ENCODE measurements at regions not wholly inside any gene's neighbourhood (a gene's known extent, or its start where the extent isn't known, plus 50 kb on each side); places are given as distances from the start of the nearest gene placed in this dataset.
"Not testable (repeated sequence)": the region's sequence is repeated elsewhere in the genome, so short reads cannot be mapped to it uniquely, and the experiment has no call there.

DNA sequence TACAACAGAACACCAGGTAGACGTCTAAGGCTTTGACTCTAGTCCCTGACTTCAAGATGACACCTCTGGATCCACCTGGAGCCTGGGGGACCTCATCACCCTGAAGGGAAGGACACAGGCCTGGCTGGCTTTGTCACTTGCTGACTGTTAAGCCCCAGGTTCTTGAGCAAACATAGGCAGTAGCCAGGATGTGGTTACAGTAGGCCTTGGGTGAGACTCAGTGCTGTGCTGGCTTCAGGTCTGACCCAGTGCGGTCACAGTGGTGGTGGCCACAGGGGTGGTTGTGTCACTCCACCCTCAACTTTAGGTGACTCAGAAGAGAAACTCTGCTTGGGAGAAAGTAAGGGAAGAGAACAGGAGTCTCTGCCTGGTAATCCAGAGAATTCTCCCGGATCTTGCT lies 497.8 kb downstream of the UQCRFS1 start:
- H3K27me3 ChIP-seq (ENCODE audit: control insufficient read depth in 1 of 2, insufficient read depth in 2 of 2, low read length in 2 of 2) = no peaks in the 10 kb centered on the region
- H3K9me3 ChIP-seq (ENCODE audit: low read length) = no peaks in the 10 kb centered on the region
- H3K4me1 ChIP-seq (ENCODE audit: insufficient read depth, low read length) = no peaks in the 10 kb centered on the region
- no peaks in the 10 kb centered on the region for H3K36me3 ChIP-seq (ENCODE audit: insufficient read depth, low read length)
- no peak overlapping the region for H3K4me3 ChIP-seq (ENCODE audit: low read depth in 1 of 2, low read length in 2 of 2)
- H3K27ac ChIP-seq (ENCODE audit: low read depth, low read length) = no peak overlapping the region
- H3K9ac ChIP-seq (ENCODE audit: low read length) = no peak overlapping the region

DNA sequence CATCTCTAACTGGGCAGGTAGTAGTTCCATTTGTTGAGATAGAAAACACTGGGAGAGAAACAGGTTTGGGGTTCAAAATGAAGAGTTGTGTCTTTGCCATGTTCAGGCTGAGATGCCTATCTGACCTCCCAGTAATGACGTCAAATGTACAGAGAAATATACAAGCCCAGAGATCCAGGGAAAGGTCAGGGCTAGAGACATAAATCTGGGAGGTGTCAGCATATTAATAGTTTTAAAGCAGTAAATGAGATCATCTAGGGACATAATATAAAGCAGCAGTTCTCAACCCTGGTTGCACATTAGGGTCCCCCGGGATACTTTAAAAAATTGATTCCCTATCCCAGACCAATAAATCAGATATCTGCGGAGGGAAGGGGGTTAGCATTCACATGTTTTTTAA lies 501.5 kb downstream of the UQCRFS1 start:
- Histone ChIP-seq H3K27me3 (ENCODE audit: control insufficient read depth in 1 of 2, insufficient read depth in 2 of 2, low read length in 2 of 2) (no peaks in the 10 kb centered on the region), H3K4me1 (ENCODE audit: insufficient read depth, low read length) (no peaks in the 10 kb centered on the region), H3K9me3 (ENCODE audit: low read length) (no peaks in the 10 kb centered on the region)

DNA sequence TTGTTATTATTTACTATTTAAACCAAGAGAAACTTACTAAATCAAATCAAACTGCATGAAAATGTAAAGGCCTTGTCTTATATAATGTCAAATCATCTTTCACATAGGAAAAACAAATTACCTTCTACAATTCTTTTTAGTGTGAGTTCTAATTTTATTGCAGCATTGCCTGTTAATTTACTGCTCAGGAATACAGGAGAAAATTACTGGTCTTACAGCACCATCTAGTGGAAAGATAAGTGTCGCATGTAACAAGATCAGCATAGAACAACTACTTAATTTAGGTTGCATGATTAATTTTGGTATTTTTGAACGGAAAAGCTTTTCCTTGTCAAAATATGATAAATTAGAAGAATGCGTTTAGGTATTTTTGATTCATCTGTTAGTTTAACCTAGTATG lies 502.7 kb downstream of the UQCRFS1 start:
- no peaks in the 10 kb centered on the region for H3K4me1 ChIP-seq (ENCODE audit: insufficient read depth, low read length)
- H3K4me3 ChIP-seq (ENCODE audit: low read depth in 1 of 2, low read length in 2 of 2) = no peak overlapping the region
- H3K9ac ChIP-seq (ENCODE audit: low read length) = no peak overlapping the region

More for the DNA sequence above, 501.5 kb downstream of the UQCRFS1 start:
- Histone ChIP-seq H3K4me3 (ENCODE audit: low read depth in 1 of 2, low read length in 2 of 2) (no peak overlapping the region), H3K36me3 (ENCODE audit: insufficient read depth, low read length) (no peaks in the 10 kb centered on the region), H3K27ac (ENCODE audit: low read depth, low read length) (no peak overlapping the region), H3K9ac (ENCODE audit: low read length) (no peak overlapping the region)

DNA sequence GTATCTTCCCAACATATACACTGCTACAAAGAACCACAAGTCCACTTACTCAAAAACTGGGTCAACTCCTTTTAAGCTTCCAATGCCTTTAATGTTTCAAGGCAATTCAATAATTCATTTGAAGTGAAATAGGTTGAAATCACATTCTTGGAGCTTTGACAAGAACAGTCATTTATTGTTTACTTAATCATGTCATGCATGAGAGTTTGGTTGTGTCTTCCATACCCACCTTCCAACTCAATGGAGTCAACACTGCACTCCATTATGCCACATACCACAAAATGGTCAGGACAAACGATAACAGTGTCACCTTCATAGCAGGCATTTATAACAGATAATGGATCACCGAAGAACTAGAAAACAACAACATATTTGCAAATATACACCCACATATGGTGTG lies 506.3 kb downstream of the UQCRFS1 start:
- Histone ChIP-seq H3K9ac (ENCODE audit: low read length) (no peak overlapping the region), H3K27me3 (ENCODE audit: control insufficient read depth in 1 of 2, insufficient read depth in 2 of 2, low read length in 2 of 2) (no peaks in the 10 kb centered on the region), H3K36me3 (ENCODE audit: insufficient read depth, low read length) (no peaks in the 10 kb centered on the region), H3K27ac (ENCODE audit: low read depth, low read length) (no peak overlapping the region), H3K9me3 (ENCODE audit: low read length) (no peaks in the 10 kb centered on the region), H3K4me1 (ENCODE audit: insufficient read depth, low read length) (no peaks in the 10 kb centered on the region), H3K4me3 (ENCODE audit: low read depth in 1 of 2, low read length in 2 of 2) (no peak overlapping the region)

More for the DNA sequence above, 502.7 kb downstream of the UQCRFS1 start:
- H3K9me3 ChIP-seq (ENCODE audit: low read length) = no peaks in the 10 kb centered on the region
- H3K27ac ChIP-seq (ENCODE audit: low read depth, low read length) = no peak overlapping the region
- no peaks in the 10 kb centered on the region for H3K27me3 ChIP-seq (ENCODE audit: control insufficient read depth in 1 of 2, insufficient read depth in 2 of 2, low read length in 2 of 2)
- H3K36me3 ChIP-seq (ENCODE audit: insufficient read depth, low read length) = no peaks in the 10 kb centered on the region

DNA sequence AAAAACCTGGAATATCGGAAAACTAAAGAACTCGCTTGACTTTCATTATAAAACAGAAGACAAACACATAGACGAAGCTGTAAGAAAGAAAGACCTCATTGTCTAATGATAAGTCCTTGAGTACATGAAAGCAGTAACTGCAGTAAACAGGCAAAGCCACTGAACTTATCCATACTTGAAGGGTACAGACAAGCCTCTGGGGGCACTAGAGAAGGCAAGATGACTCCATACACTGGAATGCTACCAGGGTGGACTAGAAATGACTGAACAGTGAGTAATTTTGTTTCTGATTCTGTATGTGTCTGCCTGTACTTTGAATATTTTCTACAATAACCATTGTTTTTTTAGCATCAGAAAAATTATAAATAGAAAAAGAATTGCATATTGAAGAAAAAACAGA lies 507.9 kb downstream of the UQCRFS1 start:
- Histone ChIP-seq H3K9me3 (ENCODE audit: low read length) (no peaks in the 10 kb centered on the region), H3K36me3 (ENCODE audit: insufficient read depth, low read length) (no peaks in the 10 kb centered on the region), H3K4me1 (ENCODE audit: insufficient read depth, low read length) (no peaks in the 10 kb centered on the region), H3K27me3 (ENCODE audit: control insufficient read depth in 1 of 2, insufficient read depth in 2 of 2, low read length in 2 of 2) (no peaks in the 10 kb centered on the region), H3K4me3 (ENCODE audit: low read depth in 1 of 2, low read length in 2 of 2) (no peak overlapping the region), H3K27ac (ENCODE audit: low read depth, low read length) (no peak overlapping the region), H3K9ac (ENCODE audit: low read length) (no peak overlapping the region)

DNA sequence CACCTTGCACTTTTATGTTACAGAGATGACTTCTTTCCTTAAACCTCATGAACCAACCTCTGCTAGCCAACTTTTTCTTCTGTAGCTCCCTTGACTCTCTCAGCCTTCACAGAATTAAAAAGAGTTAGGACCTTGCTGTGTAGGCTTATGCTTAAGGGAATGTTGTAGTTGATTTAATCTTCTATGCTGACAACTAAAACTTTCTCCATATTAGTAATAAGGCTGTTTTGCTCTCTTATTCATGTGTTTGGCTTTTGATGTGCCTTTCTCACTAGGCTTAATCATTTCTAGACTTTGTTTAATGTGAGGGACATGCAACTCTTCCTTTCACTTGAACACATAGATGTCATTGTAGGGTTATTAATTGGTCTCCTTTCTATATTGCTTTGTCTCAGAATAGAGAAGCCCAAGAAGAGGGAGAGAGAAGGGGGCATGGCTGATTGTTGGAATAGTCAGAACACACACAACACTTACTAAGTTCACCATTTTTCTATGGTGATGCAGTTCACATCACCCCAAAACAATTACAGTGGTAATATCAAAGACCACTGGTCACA lies 509.5 kb downstream of the UQCRFS1 start:
- no peaks in the 10 kb centered on the region for H3K36me3 ChIP-seq (ENCODE audit: insufficient read depth, low read length)
- no peaks in the 10 kb centered on the region for H3K27me3 ChIP-seq (ENCODE audit: control insufficient read depth in 1 of 2, insufficient read depth in 2 of 2, low read length in 2 of 2)
- H3K9me3 ChIP-seq (ENCODE audit: low read length) = no peaks in the 10 kb centered on the region
- H3K4me1 ChIP-seq (ENCODE audit: insufficient read depth, low read length) = no peaks in the 10 kb centered on the region
- no peak overlapping the region for H3K4me3 ChIP-seq (ENCODE audit: low read depth in 1 of 2, low read length in 2 of 2)
- H3K27ac ChIP-seq (ENCODE audit: low read depth, low read length) = no peak overlapping the region
- H3K9ac ChIP-seq (ENCODE audit: low read length) = no peak overlapping the region

DNA sequence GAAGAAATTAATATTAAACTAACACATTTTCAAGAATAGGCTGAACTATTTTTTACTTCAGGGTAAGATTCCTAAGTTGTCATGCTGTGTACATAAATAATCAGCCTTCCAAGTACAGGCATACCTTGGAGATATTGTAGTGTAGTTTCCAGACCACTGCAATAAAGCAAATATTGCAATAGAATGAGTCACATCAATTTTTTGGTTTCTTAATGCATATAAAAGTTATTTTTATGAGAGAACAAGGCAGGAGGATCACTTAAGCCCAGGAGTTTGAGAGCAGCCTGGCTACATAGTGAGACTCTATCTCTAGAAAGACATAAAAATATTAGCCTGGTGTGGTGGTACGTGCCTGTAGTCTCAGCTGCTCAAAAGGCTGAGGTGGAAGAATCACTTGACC lies 511.5 kb downstream of the UQCRFS1 start:
- Histone ChIP-seq H3K36me3 (ENCODE audit: insufficient read depth, low read length) (no peaks in the 10 kb centered on the region), H3K27me3 (ENCODE audit: control insufficient read depth in 1 of 2, insufficient read depth in 2 of 2, low read length in 2 of 2) (no peaks in the 10 kb centered on the region), H3K4me1 (ENCODE audit: insufficient read depth, low read length) (no peaks in the 10 kb centered on the region), H3K9me3 (ENCODE audit: low read length) (no peaks in the 10 kb centered on the region), H3K4me3 (ENCODE audit: low read depth in 1 of 2, low read length in 2 of 2) (no peak overlapping the region), H3K9ac (ENCODE audit: low read length) (no peak overlapping the region), H3K27ac (ENCODE audit: low read depth, low read length) (no peak overlapping the region)

DNA sequence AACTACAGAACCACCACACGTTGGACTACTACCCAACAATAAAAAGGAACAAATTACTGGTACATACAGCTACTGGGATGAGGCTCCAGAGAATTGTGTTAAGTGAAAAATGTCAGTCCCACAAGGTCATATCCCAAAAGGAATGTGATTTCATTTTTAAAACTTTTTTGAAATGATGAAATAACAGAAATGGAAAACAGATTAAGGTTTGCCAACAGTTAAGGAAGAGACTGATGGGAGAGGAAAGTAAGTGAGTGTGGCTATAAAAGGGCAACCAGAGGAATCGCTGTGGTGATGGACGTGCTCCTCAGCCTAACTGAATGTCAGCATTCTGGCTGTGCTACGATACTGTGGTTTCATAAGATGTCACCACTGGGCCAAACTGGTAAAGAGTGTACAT lies 512.8 kb downstream of the UQCRFS1 start:
- H3K36me3 ChIP-seq (ENCODE audit: insufficient read depth, low read length) = no peaks in the 10 kb centered on the region
- H3K4me3 ChIP-seq (ENCODE audit: low read depth in 1 of 2, low read length in 2 of 2) = no peak overlapping the region
- H3K9me3 ChIP-seq (ENCODE audit: low read length) = no peaks in the 10 kb centered on the region
- no peak overlapping the region for H3K9ac ChIP-seq (ENCODE audit: low read length)
- H3K27me3 ChIP-seq (ENCODE audit: control insufficient read depth in 1 of 2, insufficient read depth in 2 of 2, low read length in 2 of 2) = no peaks in the 10 kb centered on the region
- H3K27ac ChIP-seq (ENCODE audit: low read depth, low read length) = no peak overlapping the region
- H3K4me1 ChIP-seq (ENCODE audit: insufficient read depth, low read length) = no peaks in the 10 kb centered on the region

DNA sequence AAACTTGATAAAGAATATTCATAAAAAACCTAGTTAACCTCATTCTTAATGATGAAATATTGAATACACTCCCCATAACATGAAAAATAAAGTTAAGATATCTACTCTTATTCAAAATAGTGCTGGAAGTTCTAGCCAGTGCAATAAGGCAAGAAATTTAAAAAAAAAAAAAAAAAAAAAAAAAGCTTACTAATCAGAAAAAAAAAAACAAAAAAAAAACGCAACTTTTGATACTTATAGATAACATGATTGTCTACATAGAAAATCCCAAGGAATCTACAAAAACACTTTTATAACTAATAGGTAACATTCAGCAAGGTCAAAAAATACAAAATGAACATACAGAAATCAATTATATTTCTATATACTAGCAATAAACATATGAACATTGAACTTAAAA lies 515.6 kb downstream of the UQCRFS1 start:
- Histone ChIP-seq H3K27ac (ENCODE audit: low read depth, low read length) (no peak overlapping the region), H3K9ac (ENCODE audit: low read length) (no peak overlapping the region), H3K36me3 (ENCODE audit: insufficient read depth, low read length) (no peaks in the 10 kb centered on the region), H3K4me3 (ENCODE audit: low read depth in 1 of 2, low read length in 2 of 2) (no peak overlapping the region), H3K27me3 (ENCODE audit: control insufficient read depth in 1 of 2, insufficient read depth in 2 of 2, low read length in 2 of 2) (no peaks in the 10 kb centered on the region), H3K4me1 (ENCODE audit: insufficient read depth, low read length) (no peaks in the 10 kb centered on the region), H3K9me3 (ENCODE audit: low read length) (no peaks in the 10 kb centered on the region)

DNA sequence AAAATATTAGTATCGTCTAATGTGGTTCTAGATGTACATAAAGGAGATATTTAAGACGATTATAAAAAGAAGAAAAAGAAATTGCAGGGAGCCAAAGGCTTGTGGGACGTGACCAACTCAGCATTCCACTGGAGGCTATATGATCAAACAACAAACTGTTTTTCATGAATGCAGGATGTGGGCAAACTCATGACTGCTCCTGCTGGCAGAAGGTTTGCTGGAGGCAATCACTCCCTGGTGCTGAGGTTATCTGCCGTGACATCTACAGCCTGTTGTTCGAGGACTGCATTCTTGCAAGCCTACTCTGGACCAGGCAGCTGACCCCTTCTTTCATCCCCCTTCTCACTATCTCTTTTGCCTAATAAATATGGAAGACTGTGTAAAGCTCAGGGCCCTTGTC lies 518.1 kb downstream of the UQCRFS1 start:
- Histone ChIP-seq H3K36me3 (ENCODE audit: insufficient read depth, low read length) (no peaks in the 10 kb centered on the region), H3K9ac (ENCODE audit: low read length) (no peak overlapping the region), H3K27me3 (ENCODE audit: control insufficient read depth in 1 of 2, insufficient read depth in 2 of 2, low read length in 2 of 2) (no peaks in the 10 kb centered on the region), H3K9me3 (ENCODE audit: low read length) (no peaks in the 10 kb centered on the region), H3K4me1 (ENCODE audit: insufficient read depth, low read length) (no peaks in the 10 kb centered on the region), H3K27ac (ENCODE audit: low read depth, low read length) (no peak overlapping the region), H3K4me3 (ENCODE audit: low read depth in 1 of 2, low read length in 2 of 2) (no peak overlapping the region)

DNA sequence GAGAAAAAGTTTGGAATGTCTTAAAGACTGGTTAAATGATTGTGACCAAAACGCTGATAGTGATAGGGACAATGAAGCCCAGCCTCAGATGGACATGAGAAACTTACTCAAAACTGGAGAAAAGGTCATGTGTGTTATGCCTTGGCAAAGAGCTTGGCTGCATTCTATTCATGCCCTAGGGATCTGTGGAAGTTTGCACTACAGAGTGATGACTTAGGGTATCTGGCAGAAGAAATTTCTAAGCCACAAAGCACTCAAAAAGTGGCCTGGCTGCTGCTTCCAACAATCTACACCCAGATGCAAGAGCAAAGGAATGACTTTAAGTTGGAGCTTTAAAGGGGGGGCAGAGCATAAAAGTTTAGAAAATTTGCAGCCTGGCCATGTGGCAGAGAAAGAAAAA lies 521.3 kb downstream of the UQCRFS1 start:
- H3K9me3 ChIP-seq (ENCODE audit: low read length) = no peaks in the 10 kb centered on the region
- H3K4me1 ChIP-seq (ENCODE audit: insufficient read depth, low read length) = no peaks in the 10 kb centered on the region
- no peaks in the 10 kb centered on the region for H3K36me3 ChIP-seq (ENCODE audit: insufficient read depth, low read length)
- no peak overlapping the region for H3K9ac ChIP-seq (ENCODE audit: low read length)
- H3K4me3 ChIP-seq (ENCODE audit: low read depth in 1 of 2, low read length in 2 of 2) = no peak overlapping the region
- H3K27ac ChIP-seq (ENCODE audit: low read depth, low read length) = no peak overlapping the region
- H3K27me3 ChIP-seq (ENCODE audit: control insufficient read depth in 1 of 2, insufficient read depth in 2 of 2, low read length in 2 of 2) = no peaks in the 10 kb centered on the region

DNA sequence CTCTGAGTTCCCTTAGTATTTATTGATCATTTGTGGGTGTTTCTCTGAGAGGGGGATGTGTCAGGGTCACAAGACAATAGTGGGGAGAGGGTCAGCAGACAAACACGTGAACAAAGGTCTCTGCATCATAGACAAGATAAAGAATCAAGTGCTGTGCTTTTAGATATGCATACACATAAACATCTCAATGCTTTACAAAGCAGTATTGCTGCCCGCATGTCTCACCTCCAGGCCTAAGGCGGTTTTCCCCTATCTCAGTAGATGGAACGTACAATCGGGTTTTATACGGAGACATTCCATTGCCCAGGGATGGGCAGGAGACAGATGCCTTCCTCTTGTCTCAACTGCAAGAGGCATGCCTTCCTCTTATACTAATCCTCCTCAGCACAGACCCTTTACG lies 523.5 kb downstream of the UQCRFS1 start:
- H3K4me3 ChIP-seq (ENCODE audit: low read depth in 1 of 2, low read length in 2 of 2); H3K27ac ChIP-seq (ENCODE audit: low read depth, low read length); H3K9ac ChIP-seq (ENCODE audit: low read length); H3K4me1 ChIP-seq (ENCODE audit: insufficient read depth, low read length); H3K27me3 ChIP-seq (ENCODE audit: control insufficient read depth in 1 of 2, insufficient read depth in 2 of 2, low read length in 2 of 2); H3K9me3 ChIP-seq (ENCODE audit: low read length); H3K36me3 ChIP-seq (ENCODE audit: insufficient read depth, low read length): not testable (repeated sequence)
